Gastroesophageal sphincter (tissue), 4 donors: ENCODE measurements at regions not wholly inside any gene's neighbourhood (a gene's known extent, or its start where the extent isn't known, plus 50 kb on each side); places are given as distances from the start of the nearest gene placed in this dataset.

Experiments
- ATAC-seq: fragments of 150-250 bp; one replicate; pipeline ENCODE4 v1.9.1; 2016; ENCODE audit warnings: mild to moderate bottlenecking, moderate library complexity
- H3K27ac ChIP-seq, 4 donors: fragments of 200-600 bp; sonication (generic) in 3 of 4; 1 replicate in 3 of 4; 2 replicates in 1 of 4; pipeline ENCODE4 v1.5.1; 2016 to 2019
- H3K27me3 ChIP-seq: fragments of 200-600 bp; sonication (generic); one replicate; pipeline ENCODE4 v1.5.1; 2019
- H3K36me3 ChIP-seq, 2 donors: fragments of 200-600 bp; sonication (generic); one replicate each; pipeline ENCODE4 v1.5.1; 2019; ENCODE audit warnings: control low read depth in 1 of 2
- H3K4me1 ChIP-seq, 3 donors: fragments of 200-600 bp; sonication (generic); 1 replicate in 2 of 3; 2 replicates in 1 of 3; pipeline ENCODE4 v1.5.1; 2016 to 2019; ENCODE audit warnings: control low read depth in 2 of 3
- H3K4me3 ChIP-seq, 2 donors: fragments of 200-600 bp; sonication (generic); one replicate each; pipeline ENCODE4 v1.5.1; 2019; ENCODE audit warnings: mild to moderate bottlenecking in 1 of 2, moderate library complexity in 1 of 2
- H3K9me3 ChIP-seq, 3 donors: fragments of 200-600 bp; sonication (generic); one replicate each; pipeline ENCODE4 v1.5.1; 2017 to 2019; ENCODE audit warnings: control low read depth in 2 of 3
- CTCF ChIP-seq, 4 experiments: fragments of 200-600 bp in 2 of 4; fragments of 450-650 bp in 2 of 4; sonication (generic) in 1 of 4; IDR thresholded peaks; one replicate each; pipeline ENCODE4 v1.5.1; 2017 to 2019; ENCODE audit warnings: antibody characterized with exemption in 4 of 4, mild to moderate bottlenecking in 2 of 4, moderate library complexity in 2 of 4
- EP300 ChIP-seq: sonication (generic); formaldehyde crosslinking; IDR thresholded peaks from one replicate; pipeline ENCODE4 v1.6.1; 2017; ENCODE audit warnings: antibody characterized with exemption, mild to moderate bottlenecking
- POLR2A ChIP-seq, 2 donors: fragments of 450-650 bp; IDR thresholded peaks; one replicate each; pipeline ENCODE4 v1.6.1; 2017; ENCODE audit warnings: antibody characterized with exemption in 2 of 2, mild to moderate bottlenecking in 2 of 2, moderate library complexity in 1 of 2
- POLR2AphosphoS5 ChIP-seq: sonication (generic); formaldehyde crosslinking; IDR thresholded peaks from one replicate; pipeline ENCODE4 v1.6.1; 2017; ENCODE audit warnings: antibody characterized with exemption
- WGBS, 2 donors: methylation state at CpG; one replicate each; pipeline ENCODE4 v1.1.5; 2018; ENCODE audit warnings: low coverage in 1 of 2; 5-methylcytosine and 5-hydroxymethylcytosine counted together

- Histone ChIP-seq H3K36me3 (no peaks in the 10 kb centered on the region), H3K4me3 (no peak overlapping the region), H3K27ac (no peak overlapping the region), H3K9me3 (no peaks in the 10 kb centered on the region), H3K4me1 (no peaks in the 10 kb centered on the region), H3K27me3 (peaks cover under 1% of the 10 kb centered on the region)
- ATAC-seq = no peak
- WGBS, 2 donors = 40 to 91% methylated on average over 2 of the region's 2 CpGs
- TF ChIP-seq POLR2A (IDR thresholded peaks at IDR 0.05) (no peak), CTCF (IDR thresholded peaks at IDR 0.05) (no peak), POLR2AphosphoS5 (no peak)
Measured at GRCh38 chr16:6528217-6528616, 804.4 kb upstream of the RBFOX1 start.

DNA sequence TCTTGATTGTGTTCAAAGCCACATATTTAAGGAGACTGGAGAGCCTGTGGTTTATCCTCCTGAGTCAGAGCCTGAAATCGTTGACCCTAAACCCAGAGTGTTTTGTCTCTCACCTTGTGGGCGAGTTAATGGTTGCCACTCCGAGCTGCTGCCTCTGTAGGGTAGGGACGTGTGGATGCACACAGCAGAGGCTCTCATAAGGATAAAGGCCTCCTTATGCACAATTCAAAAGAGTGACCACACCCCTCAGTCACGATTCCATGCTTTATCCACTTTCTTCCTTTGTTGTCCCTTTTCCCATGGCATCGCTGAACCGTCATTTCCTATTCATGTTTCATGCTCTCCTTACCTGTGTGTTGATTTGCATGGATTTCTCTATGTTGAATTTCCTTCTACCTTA lies 805.0 kb upstream of the RBFOX1 start:
- H3K9me3 ChIP-seq = no peaks in the 10 kb centered on the region
- no peak for TF ChIP-seq CTCF (IDR thresholded peaks at IDR 0.05)
- H3K27ac ChIP-seq = no peak overlapping the region
- WGBS, 2 donors = 59 to 60% methylated on average over 5 to 7 of the region's 7 CpGs
- H3K4me3 ChIP-seq = no peak overlapping the region
- no peak for ATAC-seq
- no peaks in the 10 kb centered on the region for H3K36me3 ChIP-seq
- no peaks in the 10 kb centered on the region for H3K4me1 ChIP-seq
- no peaks in the 10 kb centered on the region for H3K27me3 ChIP-seq

DNA sequence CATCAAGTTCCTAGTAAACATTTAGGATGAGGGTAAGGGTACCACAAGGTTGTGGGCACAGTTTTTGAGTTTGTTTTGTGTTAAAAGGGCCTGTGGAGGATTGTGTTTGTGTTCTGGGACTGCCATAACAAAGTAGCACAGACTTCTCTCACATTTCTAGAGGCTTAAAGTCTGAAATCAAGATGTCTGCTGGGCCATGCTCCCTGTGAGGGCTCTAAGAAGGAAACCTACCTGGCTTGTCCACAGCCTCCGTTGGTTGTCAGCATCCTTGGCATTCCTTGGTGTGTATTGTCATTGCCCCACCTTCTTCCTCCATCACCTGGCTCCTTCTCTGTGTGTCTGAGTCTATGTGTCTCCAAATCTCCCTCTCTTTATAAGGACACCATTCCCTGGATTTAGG lies 808.1 kb upstream of the RBFOX1 start:
- Histone ChIP-seq H3K27ac (no peak overlapping the region), H3K27me3 (no peaks in the 10 kb centered on the region), H3K36me3 (no peaks in the 10 kb centered on the region), H3K4me3 (no peak overlapping the region), H3K9me3 (no peaks in the 10 kb centered on the region), H3K4me1 (no peaks in the 10 kb centered on the region)
- ATAC-seq = no peak
- WGBS, 2 donors = 50 to 67% methylated on average over 1 of the region's 1 CpG
- no peak for TF ChIP-seq EP300
- no peak for TF ChIP-seq POLR2AphosphoS5
- no peak for TF ChIP-seq POLR2A (IDR thresholded peaks at IDR 0.05)
- no peak for TF ChIP-seq CTCF (IDR thresholded peaks at IDR 0.05)

- TF ChIP-seq POLR2AphosphoS5 (no peak), CTCF (IDR thresholded peaks at IDR 0.05) (no peak), POLR2A (IDR thresholded peaks at IDR 0.05) (no peak), EP300 (no peak)
Measured at GRCh38 chr16:6517020-6517720, 815.5 kb upstream of the RBFOX1 start.

DNA sequence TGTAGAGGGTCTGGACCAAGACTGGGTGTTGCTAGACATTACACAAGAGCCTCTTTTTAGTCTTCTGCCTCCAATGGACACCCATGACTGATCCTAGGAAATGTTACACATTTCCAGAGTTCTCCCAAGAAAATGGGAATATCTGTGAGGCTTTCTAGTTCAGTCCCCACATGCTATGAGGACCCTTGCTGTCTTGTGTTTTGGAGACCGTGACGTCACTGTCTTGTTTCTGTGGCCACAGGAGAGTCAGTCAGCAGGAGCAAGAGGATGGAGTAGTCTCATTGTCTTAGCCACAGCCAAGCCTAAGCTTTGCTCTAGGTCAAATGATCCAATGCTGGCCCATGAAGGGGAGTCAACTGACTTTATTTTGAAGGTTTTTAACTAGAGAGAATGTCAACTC lies 820.1 kb upstream of the RBFOX1 start:
- no peaks in the 10 kb centered on the region for H3K36me3 ChIP-seq
- WGBS, 2 donors = 70 to 71% methylated on average over 2 of the region's 2 CpGs
- H3K4me1 ChIP-seq = no peaks in the 10 kb centered on the region
- H3K4me3 ChIP-seq = no peak overlapping the region
- no peak for ATAC-seq
- H3K9me3 ChIP-seq = peaks cover 0 to 12% (median 0%) of the 10 kb centered on the region in 3 donors
- TF ChIP-seq CTCF (IDR thresholded peaks at IDR 0.05) (no peak), POLR2A (IDR thresholded peaks at IDR 0.05) (no peak), POLR2AphosphoS5 (no peak), EP300 (no peak)
- no peak overlapping the region for H3K27ac ChIP-seq
- no peaks in the 10 kb centered on the region for H3K27me3 ChIP-seq

More at GRCh38 chr16:6517020-6517720, 815.5 kb upstream of the RBFOX1 start:
- Histone ChIP-seq H3K4me1 (no peaks in the 10 kb centered on the region), H3K27ac (no peak overlapping the region), H3K27me3 (no peaks in the 10 kb centered on the region), H3K36me3 (no peaks in the 10 kb centered on the region), H3K9me3 (peaks cover 0 to 8% (median 0%) of the 10 kb centered on the region in 3 donors), H3K4me3 (no peak overlapping the region)
- ATAC-seq = no peak
- WGBS, 2 donors = 54 to 73% methylated on average over 6 to 8 of the region's 9 CpGs
